Type B pancreatic cell (in vitro differentiated cells): ENCODE measurements at regions not wholly inside any gene's neighbourhood (a gene's known extent, or its start where the extent isn't known, plus 50 kb on each side); places are given as distances from the start of the nearest gene placed in this dataset.
"Not testable (repeated sequence)": the region's sequence is repeated elsewhere in the genome, so short reads cannot be mapped to it uniquely, and the experiment has no call there.

Experiments
- DNase-seq: peaks from one replicate; pipeline ENCODE4 v3.0.0; 2021; ENCODE audit warnings: mixed read lengths; ENCODE audit not compliant: unreplicated experiment; ENCODE audit errors: extremely low spot score
- H3K27ac Mint-ChIP-seq: 2 replicates; pipeline ENCODE4 v1.8.0; 2021; ENCODE audit warnings: mild to moderate bottlenecking, mixed read lengths
- H3K27me3 Mint-ChIP-seq: 2 replicates; pipeline ENCODE4 v1.8.0; 2021; ENCODE audit warnings: mixed read lengths
- H3K36me3 Mint-ChIP-seq: 2 replicates; pipeline ENCODE4 v1.8.0; 2021; ENCODE audit warnings: mixed read lengths
- H3K4me1 Mint-ChIP-seq: one replicate; pipeline ENCODE4 v1.8.0; 2021; ENCODE audit warnings: mixed read lengths; ENCODE audit not compliant: unreplicated experiment
- H3K4me3 Mint-ChIP-seq: 2 replicates; pipeline ENCODE4 v1.8.0; 2021; ENCODE audit warnings: mild to moderate bottlenecking, mixed read lengths
- H3K9me3 Mint-ChIP-seq: 2 replicates; pipeline ENCODE4 v1.8.0; 2021; ENCODE audit warnings: mixed read lengths
- TF ChIP-seq, protein P1 (sequence below): fragments of 200-600 bp; sonication (generic); conservative IDR thresholded peaks from 2 replicates; pipeline ENCODE4 v1.5.0; 2021; ENCODE audit warnings: antibody characterized with exemption, mild to moderate bottlenecking

DNA sequence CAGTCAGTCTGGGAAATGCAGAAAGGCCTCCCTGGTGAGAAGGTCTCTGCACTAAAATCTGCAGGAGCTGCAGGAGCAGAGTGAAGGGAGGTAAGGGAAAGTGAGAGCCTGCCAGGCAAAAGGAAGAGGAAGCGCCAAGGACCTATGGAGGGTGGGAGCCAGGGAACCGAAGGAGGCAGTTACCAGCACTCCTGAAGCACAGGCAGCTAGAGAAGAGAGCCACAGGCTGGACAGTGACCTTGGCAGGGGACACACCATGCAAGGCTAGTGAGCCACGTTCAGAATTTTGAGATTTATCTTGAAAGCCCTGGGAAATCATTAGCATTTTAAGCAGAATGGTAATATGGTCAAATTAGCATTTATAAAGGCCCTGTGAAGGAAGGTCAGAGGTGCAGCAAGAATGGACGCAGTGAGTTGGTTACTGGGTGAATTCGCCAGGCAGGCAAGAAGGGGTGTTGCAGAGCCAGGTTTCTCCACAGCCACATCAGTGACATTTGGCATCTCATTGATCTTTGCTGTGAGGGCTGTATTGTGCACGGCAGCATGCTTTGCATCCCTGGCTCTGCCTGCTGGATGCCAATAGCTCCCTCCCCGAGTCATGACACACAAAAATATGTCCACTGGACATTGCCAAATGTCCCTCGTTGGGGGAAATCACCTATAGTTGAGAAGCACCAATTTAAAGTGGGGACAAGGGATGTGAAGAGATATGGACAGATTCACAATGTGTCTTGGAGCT, 54.7 kb upstream of the LANCL2 start:
- Mint-ChIP-seq H3K27ac (no peak overlapping the region), H3K4me1 (no peaks in the 10 kb centered on the region), H3K9me3 (no peaks in the 10 kb centered on the region), H3K4me3 (no peak overlapping the region), H3K27me3 (no peaks in the 10 kb centered on the region), H3K36me3 (no peaks in the 10 kb centered on the region)
- TF ChIP-seq, protein P1, sequence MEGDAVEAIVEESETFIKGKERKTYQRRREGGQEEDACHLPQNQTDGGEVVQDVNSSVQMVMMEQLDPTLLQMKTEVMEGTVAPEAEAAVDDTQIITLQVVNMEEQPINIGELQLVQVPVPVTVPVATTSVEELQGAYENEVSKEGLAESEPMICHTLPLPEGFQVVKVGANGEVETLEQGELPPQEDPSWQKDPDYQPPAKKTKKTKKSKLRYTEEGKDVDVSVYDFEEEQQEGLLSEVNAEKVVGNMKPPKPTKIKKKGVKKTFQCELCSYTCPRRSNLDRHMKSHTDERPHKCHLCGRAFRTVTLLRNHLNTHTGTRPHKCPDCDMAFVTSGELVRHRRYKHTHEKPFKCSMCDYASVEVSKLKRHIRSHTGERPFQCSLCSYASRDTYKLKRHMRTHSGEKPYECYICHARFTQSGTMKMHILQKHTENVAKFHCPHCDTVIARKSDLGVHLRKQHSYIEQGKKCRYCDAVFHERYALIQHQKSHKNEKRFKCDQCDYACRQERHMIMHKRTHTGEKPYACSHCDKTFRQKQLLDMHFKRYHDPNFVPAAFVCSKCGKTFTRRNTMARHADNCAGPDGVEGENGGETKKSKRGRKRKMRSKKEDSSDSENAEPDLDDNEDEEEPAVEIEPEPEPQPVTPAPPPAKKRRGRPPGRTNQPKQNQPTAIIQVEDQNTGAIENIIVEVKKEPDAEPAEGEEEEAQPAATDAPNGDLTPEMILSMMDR: no peak
- DNase-seq: no peak

GRCh38 chr7:55311892-55312291, 53.2 kb upstream of the LANCL2 start:
- not testable (repeated sequence) for H3K27me3 Mint-ChIP-seq, DNase-seq, H3K27ac Mint-ChIP-seq, H3K9me3 Mint-ChIP-seq, H3K36me3 Mint-ChIP-seq, H3K4me3 Mint-ChIP-seq, H3K4me1 Mint-ChIP-seq

GRCh38 chr7:55313671-55314070, 51.5 kb upstream of the LANCL2 start:
- not testable (repeated sequence) for H3K4me3 Mint-ChIP-seq

GRCh38 chr7:55314967-55315366, 50.2 kb upstream of the LANCL2 start:
- no peaks in the 10 kb centered on the region for H3K36me3 Mint-ChIP-seq
- TF ChIP-seq, protein P1: no peak
- H3K27me3 Mint-ChIP-seq: no peaks in the 10 kb centered on the region
- DNase-seq: no peak
- H3K4me1 Mint-ChIP-seq: no peaks in the 10 kb centered on the region
- H3K27ac Mint-ChIP-seq: no peak overlapping the region
- H3K9me3 Mint-ChIP-seq: no peaks in the 10 kb centered on the region
- no peak overlapping the region for H3K4me3 Mint-ChIP-seq

More at GRCh38 chr7:55313671-55314070, 51.5 kb upstream of the LANCL2 start:
- not testable (repeated sequence) for H3K9me3 Mint-ChIP-seq, H3K27ac Mint-ChIP-seq, H3K27me3 Mint-ChIP-seq, H3K4me1 Mint-ChIP-seq, DNase-seq, H3K36me3 Mint-ChIP-seq
